CD4-positive, CD25-positive, alpha-beta regulatory T cell (primary cell): ENCODE measurements at regions not wholly inside any gene's neighbourhood (a gene's known extent, or its start where the extent isn't known, plus 50 kb on each side); places are given as distances from the start of the nearest gene placed in this dataset.
"Not testable (repeated sequence)": the region's sequence is repeated elsewhere in the genome, so short reads cannot be mapped to it uniquely, and the experiment has no call there.

Source experiments
- ATAC-seq, 2 donors: fragments of 150-1000 bp; cut with Tn5 transposase; one replicate each; pipeline ENCODE4 v1.10.0; 2021; ENCODE audit warnings: low read depth in 2 of 2, moderate number of reproducible peaks in 2 of 2, moderate library complexity in 1 of 2
- DNase-seq, 3 donors: peaks; one replicate each; pipeline versions ENCODE4 v3.0.0 to v3.0.0-alpha.2; 2012 to 2022; ENCODE audit warnings: mixed read lengths in 1 of 3
- H3K27ac ChIP-seq: one replicate; pipeline ENCODE4 v1.7.0; 2013; ENCODE audit warnings: mild to moderate bottlenecking, low read length; ENCODE audit not compliant: insufficient read depth, poor library complexity, severe bottlenecking
- H3K27me3 ChIP-seq: one replicate; pipeline ENCODE4 v1.7.0; 2013; ENCODE audit warnings: low read length; ENCODE audit not compliant: control insufficient read depth, insufficient read depth
- H3K36me3 ChIP-seq: one replicate; pipeline ENCODE4 v1.7.0; 2013; ENCODE audit warnings: mild to moderate bottlenecking, low read length, moderate library complexity; ENCODE audit not compliant: control insufficient read depth, insufficient read depth
- H3K4me1 ChIP-seq: 2 replicates; pipeline ENCODE4 v1.7.0; 2013; ENCODE audit warnings: mild to moderate bottlenecking, low read length; ENCODE audit not compliant: insufficient read depth, control insufficient read depth, poor library complexity, severe bottlenecking
- H3K4me3 ChIP-seq: one replicate; pipeline ENCODE4 v1.7.0; 2013; ENCODE audit warnings: low read depth, mild to moderate bottlenecking, low read length, moderate library complexity
- H3K9me3 ChIP-seq, 2 experiments: 1 replicate in 1 of 2; 2 replicates in 1 of 2; pipeline ENCODE4 v1.7.0; 2013; ENCODE audit warnings: low read length in 2 of 2, mild to moderate bottlenecking in 1 of 2, moderate library complexity in 1 of 2; ENCODE audit not compliant: control insufficient read depth in 2 of 2
- H3K27ac Mint-ChIP-seq, 3 donors: one replicate each; pipeline ENCODE4 v1.8.0; 2020 to 2022; ENCODE audit warnings: mild to moderate bottlenecking in 3 of 3, mixed read lengths in 3 of 3, moderate library complexity in 2 of 3
- H3K27me3 Mint-ChIP-seq: one replicate; pipeline ENCODE4 v1.8.0; 2022; ENCODE audit warnings: mild to moderate bottlenecking, mixed read lengths
- H3K36me3 Mint-ChIP-seq: one replicate; pipeline ENCODE4 v1.8.0; 2020; ENCODE audit warnings: mixed read lengths
- H3K4me1 Mint-ChIP-seq, 4 donors: one replicate each; pipeline ENCODE4 v1.8.0; 2020 to 2022; ENCODE audit warnings: mixed read lengths in 4 of 4, mild to moderate bottlenecking in 1 of 4
- H3K4me3 Mint-ChIP-seq, 4 donors: one replicate each; pipeline ENCODE4 v1.8.0; 2020 to 2022; ENCODE audit warnings: mild to moderate bottlenecking in 4 of 4, mixed read lengths in 4 of 4, moderate library complexity in 3 of 4
- H3K9me3 Mint-ChIP-seq, 7 donors: one replicate each; pipeline ENCODE4 v1.8.0; 2020 to 2022; ENCODE audit warnings: mixed read lengths in 7 of 7, mild to moderate bottlenecking in 3 of 7, moderate library complexity in 2 of 7

- peaks cover 0 to 17% (median 3%) of the 10 kb centered on the region in 7 donors for H3K9me3 Mint-ChIP-seq
These were observed 115.8 kb downstream of the CRYBB2 start for GRCh38 chr22:25335276-25335675.

GRCh38 chr22:25340536-25340935 lies 121.1 kb downstream of the CRYBB2 start:
- H3K27me3 Mint-ChIP-seq, H3K27me3 ChIP-seq, DNase-seq, H3K4me3 Mint-ChIP-seq, H3K4me1 Mint-ChIP-seq, H3K27ac ChIP-seq, H3K27ac Mint-ChIP-seq, H3K36me3 Mint-ChIP-seq, H3K4me3 ChIP-seq, ATAC-seq, H3K36me3 ChIP-seq, H3K4me1 ChIP-seq: not testable (repeated sequence)
- peaks cover 0 to 33% (median 4%) of the 10 kb centered on the region in 7 donors for H3K9me3 Mint-ChIP-seq
- peaks cover 0 to 12% of the 10 kb centered on the region in 2 experiments for H3K9me3 ChIP-seq

More at GRCh38 chr22:25335276-25335675, 115.8 kb downstream of the CRYBB2 start:
- H3K36me3 Mint-ChIP-seq, H3K36me3 ChIP-seq, H3K4me1 ChIP-seq, H3K4me1 Mint-ChIP-seq, H3K27me3 ChIP-seq, H3K27ac Mint-ChIP-seq, H3K27ac ChIP-seq, H3K27me3 Mint-ChIP-seq, H3K4me3 Mint-ChIP-seq, H3K4me3 ChIP-seq, ATAC-seq, DNase-seq: not testable (repeated sequence)
- H3K9me3 ChIP-seq, result peaks cover 0 to 12% of the 10 kb centered on the region in 2 experiments

GRCh38 chr22:25344366-25344765 lies 124.9 kb downstream of the CRYBB2 start:
- H3K27ac Mint-ChIP-seq, H3K27me3 ChIP-seq, H3K4me1 ChIP-seq, DNase-seq, H3K9me3 ChIP-seq, ATAC-seq, H3K36me3 ChIP-seq, H3K4me3 Mint-ChIP-seq, H3K27ac ChIP-seq, H3K4me3 ChIP-seq, H3K4me1 Mint-ChIP-seq, H3K27me3 Mint-ChIP-seq: not testable (repeated sequence)
- H3K36me3 Mint-ChIP-seq, result peaks cover 14% of the 10 kb centered on the region
- H3K9me3 Mint-ChIP-seq, result peaks cover 0 to 25% (median 3%) of the 10 kb centered on the region in 7 donors

GRCh38 chr22:25346859-25347751 lies 127.7 kb downstream of the CRYBB2 start:
- H3K4me1 Mint-ChIP-seq, result peaks cover 0 to 5% (median 0%) of the 10 kb centered on the region in 4 donors
- DNase-seq, result no peak
- H3K27me3 Mint-ChIP-seq, result no peaks in the 10 kb centered on the region
- peaks cover 0 to 6% (median 0%) of the 10 kb centered on the region in 7 donors for H3K9me3 Mint-ChIP-seq
- H3K9me3 ChIP-seq, result no peaks in the 10 kb centered on the region
- H3K4me1 ChIP-seq, result no peaks in the 10 kb centered on the region
- H3K4me3 ChIP-seq, result no peak overlapping the region
- no peak for ATAC-seq
- H3K27ac ChIP-seq, result no peak overlapping the region
- no peaks in the 10 kb centered on the region for H3K27me3 ChIP-seq
- H3K36me3 Mint-ChIP-seq, result peaks cover 29% of the 10 kb centered on the region
- H3K27ac Mint-ChIP-seq, result no peak overlapping the region
- peaks cover 19% of the 10 kb centered on the region for H3K36me3 ChIP-seq
- H3K4me3 Mint-ChIP-seq, result no peak overlapping the region

GRCh38 chr22:25347752-25348102 lies 128.3 kb downstream of the CRYBB2 start:
- H3K27me3 ChIP-seq, result no peaks in the 10 kb centered on the region
- H3K27ac Mint-ChIP-seq, result no peak overlapping the region
- peaks cover 0 to 4% (median 0%) of the 10 kb centered on the region in 7 donors for H3K9me3 Mint-ChIP-seq
- H3K4me1 Mint-ChIP-seq, result peaks cover 0 to 5% (median 0%) of the 10 kb centered on the region in 4 donors
- H3K4me3 ChIP-seq, result no peak overlapping the region
- no peaks in the 10 kb centered on the region for H3K4me1 ChIP-seq
- ATAC-seq (no peak), DNase-seq (no peak)
- H3K36me3 ChIP-seq, result peaks cover 24% of the 10 kb centered on the region
- H3K9me3 ChIP-seq, result no peaks in the 10 kb centered on the region
- H3K27ac ChIP-seq, result no peak overlapping the region
- no peaks in the 10 kb centered on the region for H3K27me3 Mint-ChIP-seq
- H3K4me3 Mint-ChIP-seq, result no peak overlapping the region
- peaks cover 29% of the 10 kb centered on the region for H3K36me3 Mint-ChIP-seq

- Histone ChIP-seq H3K4me3 (no peak overlapping the region), H3K27ac (no peak overlapping the region), H3K9me3 (no peaks in the 10 kb centered on the region), H3K4me1 (no peaks in the 10 kb centered on the region), H3K36me3 (peaks cover 24% of the 10 kb centered on the region), H3K27me3 (no peaks in the 10 kb centered on the region)
- no peak overlapping the region for H3K27ac Mint-ChIP-seq
- H3K27me3 Mint-ChIP-seq, result no peaks in the 10 kb centered on the region
- peaks cover 29% of the 10 kb centered on the region for H3K36me3 Mint-ChIP-seq
- ATAC-seq, result no peak
- no peak overlapping the region for H3K4me3 Mint-ChIP-seq
- peaks cover 0 to 2% (median 0%) of the 10 kb centered on the region in 7 donors for H3K9me3 Mint-ChIP-seq
- no peak for DNase-seq
- peaks cover 0 to 5% (median 0%) of the 10 kb centered on the region in 4 donors for H3K4me1 Mint-ChIP-seq
These were observed 129.0 kb downstream of the CRYBB2 start for GRCh38 chr22:25348391-25348790.

- H3K36me3 Mint-ChIP-seq, result peaks cover 35% of the 10 kb centered on the region
- H3K4me1 Mint-ChIP-seq, H3K4me1 ChIP-seq, H3K4me3 ChIP-seq, H3K9me3 Mint-ChIP-seq, ATAC-seq, DNase-seq, H3K27ac ChIP-seq, H3K9me3 ChIP-seq, H3K4me3 Mint-ChIP-seq, H3K27me3 Mint-ChIP-seq, H3K27me3 ChIP-seq, H3K27ac Mint-ChIP-seq: not testable (repeated sequence)
- peaks cover 30% of the 10 kb centered on the region for H3K36me3 ChIP-seq
These were observed 129.6 kb downstream of the CRYBB2 start for GRCh38 chr22:25348996-25349395.

GRCh38 chr22:25350551-25350971 lies 131.1 kb downstream of the CRYBB2 start:
- H3K27me3 ChIP-seq, result no peaks in the 10 kb centered on the region
- H3K4me3 Mint-ChIP-seq, result no peak overlapping the region
- H3K27ac ChIP-seq, result no peak overlapping the region
- no peaks in the 10 kb centered on the region for H3K27me3 Mint-ChIP-seq
- no peak overlapping the region for H3K27ac Mint-ChIP-seq
- H3K9me3 ChIP-seq, result no peaks in the 10 kb centered on the region
- no peak overlapping the region for H3K4me3 ChIP-seq
- H3K4me1 Mint-ChIP-seq, result peaks cover 0 to 5% (median 0%) of the 10 kb centered on the region in 4 donors
- ATAC-seq, result no peak
- H3K36me3 Mint-ChIP-seq, result peaks cover 40% of the 10 kb centered on the region
- no peaks in the 10 kb centered on the region for H3K4me1 ChIP-seq
- no peak for DNase-seq
- peaks cover 0 to 2% (median 0%) of the 10 kb centered on the region in 7 donors for H3K9me3 Mint-ChIP-seq
- H3K36me3 ChIP-seq, result peaks cover 35% of the 10 kb centered on the region
